ENCODE measurements at regions not wholly inside any gene's neighbourhood (a gene's known extent, or its start where the extent isn't known, plus 50 kb on each side); places are given as distances from the start of the nearest gene placed in this dataset.
A peak's percentile ranks its signal among the peaks of the same experiment; 100 is the strongest.

- Histone ChIP-seq H3K4me1 (peaks cover 22% of the 10 kb centered on the region), H3K36me3 (no peaks in the 10 kb centered on the region), H3K27me3 (no peaks in the 10 kb centered on the region), H3K4me3 (no peak overlapping the region), H3K27ac (no peak overlapping the region), H3K9me3 (no peaks in the 10 kb centered on the region)
- intact Hi-C loops (cut with DNase I), result no loop called here
- TF ChIP-seq, protein P1, sequence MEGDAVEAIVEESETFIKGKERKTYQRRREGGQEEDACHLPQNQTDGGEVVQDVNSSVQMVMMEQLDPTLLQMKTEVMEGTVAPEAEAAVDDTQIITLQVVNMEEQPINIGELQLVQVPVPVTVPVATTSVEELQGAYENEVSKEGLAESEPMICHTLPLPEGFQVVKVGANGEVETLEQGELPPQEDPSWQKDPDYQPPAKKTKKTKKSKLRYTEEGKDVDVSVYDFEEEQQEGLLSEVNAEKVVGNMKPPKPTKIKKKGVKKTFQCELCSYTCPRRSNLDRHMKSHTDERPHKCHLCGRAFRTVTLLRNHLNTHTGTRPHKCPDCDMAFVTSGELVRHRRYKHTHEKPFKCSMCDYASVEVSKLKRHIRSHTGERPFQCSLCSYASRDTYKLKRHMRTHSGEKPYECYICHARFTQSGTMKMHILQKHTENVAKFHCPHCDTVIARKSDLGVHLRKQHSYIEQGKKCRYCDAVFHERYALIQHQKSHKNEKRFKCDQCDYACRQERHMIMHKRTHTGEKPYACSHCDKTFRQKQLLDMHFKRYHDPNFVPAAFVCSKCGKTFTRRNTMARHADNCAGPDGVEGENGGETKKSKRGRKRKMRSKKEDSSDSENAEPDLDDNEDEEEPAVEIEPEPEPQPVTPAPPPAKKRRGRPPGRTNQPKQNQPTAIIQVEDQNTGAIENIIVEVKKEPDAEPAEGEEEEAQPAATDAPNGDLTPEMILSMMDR (IDR thresholded peaks at IDR 0.05), result no peak
- ATAC-seq (peak; percentile 49), DNase-seq (no peak)
Observed at GRCh38 chr2:12177455-12178288, 431.2 kb downstream of the LPIN1 start.

- ATAC-seq, result no peak
- TF ChIP-seq, protein P1 (IDR thresholded peaks at IDR 0.05), result no peak
Observed at GRCh38 chr2:12178289-12179080, 432.1 kb downstream of the LPIN1 start.

DNA sequence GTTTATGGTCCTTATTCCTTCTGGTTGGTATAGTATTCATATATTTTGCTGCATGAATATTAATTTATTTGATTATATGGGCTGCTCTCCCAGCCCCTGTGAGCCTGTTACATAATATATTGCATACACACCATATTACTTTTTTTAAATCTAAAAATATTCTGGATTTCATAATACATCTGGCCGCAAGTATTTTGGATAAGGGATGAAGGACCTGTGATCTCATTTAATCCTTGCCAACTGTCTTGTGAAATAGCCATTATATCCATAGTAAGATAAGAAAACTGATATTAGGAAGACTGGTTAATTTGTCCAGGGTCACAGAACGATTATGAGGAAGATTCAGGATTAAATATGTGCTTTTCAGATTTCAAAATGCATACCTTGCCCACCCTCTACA, 433.6 kb downstream of the LPIN1 start:
- Histone ChIP-seq H3K27me3 (no peaks in the 10 kb centered on the region), H3K4me1 (peaks cover 22% of the 10 kb centered on the region), H3K9me3 (no peaks in the 10 kb centered on the region), H3K4me3 (no peak overlapping the region), H3K27ac (no peak overlapping the region), H3K36me3 (no peaks in the 10 kb centered on the region)
- ATAC-seq, result no peak
- no peak for DNase-seq
- intact Hi-C loops (cut with DNase I), result no loop called here
- TF ChIP-seq, protein P1 (IDR thresholded peaks at IDR 0.05), result no peak

More at GRCh38 chr2:12178289-12179080, 432.1 kb downstream of the LPIN1 start:
- Histone ChIP-seq H3K27me3 (no peaks in the 10 kb centered on the region), H3K36me3 (no peaks in the 10 kb centered on the region), H3K4me1 (peaks cover 22% of the 10 kb centered on the region), H3K4me3 (no peak overlapping the region), H3K9me3 (no peaks in the 10 kb centered on the region), H3K27ac (no peak overlapping the region)
- no peak for DNase-seq
- intact Hi-C loops (cut with DNase I), result no loop called here

DNA sequence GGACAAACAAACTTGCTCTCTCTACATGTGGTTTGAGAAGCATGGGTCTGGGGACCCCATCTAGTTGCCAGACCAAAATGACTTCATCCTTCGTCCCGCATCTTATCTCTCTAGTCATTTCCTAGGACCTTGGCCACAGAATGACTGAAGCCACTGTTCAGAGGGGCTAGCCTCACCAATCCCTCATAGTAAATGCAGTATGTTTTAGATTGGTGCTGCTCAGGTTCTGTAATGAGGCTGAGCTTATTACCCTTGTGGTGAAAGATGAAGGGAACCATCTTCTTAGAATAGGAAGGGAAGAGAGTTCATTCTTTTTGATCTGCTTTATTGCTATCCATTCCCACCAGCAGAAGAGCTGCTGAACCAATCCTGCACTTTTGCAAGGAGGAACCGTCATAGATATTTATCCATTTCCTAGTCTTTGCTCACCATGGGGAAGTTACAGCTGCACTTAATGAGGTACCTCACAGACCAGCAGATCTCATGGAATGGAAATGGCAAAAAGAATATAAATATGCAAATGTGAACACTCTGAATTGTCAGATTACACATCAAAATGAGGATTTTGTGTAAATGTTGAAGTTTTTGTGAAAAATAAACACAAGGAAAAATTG, 436.7 kb downstream of the LPIN1 start:
- no peaks in the 10 kb centered on the region for H3K9me3 ChIP-seq
- no peak for DNase-seq
- intact Hi-C loops (cut with DNase I), result no loop called here
- H3K36me3 ChIP-seq, result no peaks in the 10 kb centered on the region
- H3K27me3 ChIP-seq, result no peaks in the 10 kb centered on the region
- ATAC-seq, result peak; percentile 17
- H3K27ac ChIP-seq, result no peak overlapping the region
- H3K4me3 ChIP-seq, result no peak overlapping the region
- H3K4me1 ChIP-seq, result peaks cover under 1% of the 10 kb centered on the region
- TF ChIP-seq, protein P1 (IDR thresholded peaks at IDR 0.05), result no peak

- no peaks in the 10 kb centered on the region for H3K27me3 ChIP-seq
- no peaks in the 10 kb centered on the region for H3K4me1 ChIP-seq
- TF ChIP-seq, protein P1 (IDR thresholded peaks at IDR 0.05), result no peak
- intact Hi-C loops (cut with DNase I), result no loop called here
- no peak overlapping the region for H3K4me3 ChIP-seq
- DNase-seq, result no peak
- no peaks in the 10 kb centered on the region for H3K9me3 ChIP-seq
- H3K36me3 ChIP-seq, result no peaks in the 10 kb centered on the region
- peak; percentile 61 for ATAC-seq
- H3K27ac ChIP-seq, result peak overlapping the region; percentile 53
Observed at GRCh38 chr2:12192762-12193161, 446.3 kb downstream of the LPIN1 start.
